ENCODE measurements at regions not wholly inside any gene's neighbourhood (a gene's known extent, or its start where the extent isn't known, plus 50 kb on each side); places are given as distances from the start of the nearest gene placed in this dataset.

GRCh38 chr9:118832371-118832770 is 536.9 kb downstream of the BRINP1 start:
- no peak for TF ChIP-seq CTCF (conservative IDR thresholded peaks at IDR 0.05; ENCODE audit: low read depth in 2 of 2)
- TF ChIP-seq EZH2phosphoT487 (IDR thresholded peaks at IDR 0.05; ENCODE audit: unreplicated experiment), result no peak
- TF ChIP-seq CREB1 (CRISPR knock-in tag; IDR thresholded peaks at IDR 0.05; ENCODE audit: low read depth), result no peak
- no peak for TF ChIP-seq STAT1 (IDR thresholded peaks at IDR 0.05; ENCODE audit: unreplicated experiment)
- no peak for TF ChIP-seq ZNF331 (CRISPR knock-in tag; IDR thresholded peaks at IDR 0.05; ENCODE audit: low read depth)
- TF ChIP-seq EZH2 (IDR thresholded peaks at IDR 0.05; ENCODE audit: low read depth, unreplicated experiment), result no peak
- no peak for TF ChIP-seq POLR2AphosphoS5 (IDR thresholded peaks at IDR 0.05; ENCODE audit: low read depth)
- no peak for TF ChIP-seq REST (IDR thresholded peaks at IDR 0.05; ENCODE audit: unreplicated experiment)
- no peak for TF ChIP-seq ETS1 (IDR thresholded peaks at IDR 0.05)
- TF ChIP-seq JUNB (IDR thresholded peaks at IDR 0.05; ENCODE audit: unreplicated experiment), result no peak
- TF ChIP-seq ZNF114 (CRISPR knock-in tag; IDR thresholded peaks at IDR 0.05), result no peak
- TF ChIP-seq NANOG (IDR thresholded peaks at IDR 0.05; ENCODE audit: borderline replicate concordance), result no peak
- TF ChIP-seq ZNF462 (CRISPR knock-in tag; IDR thresholded peaks at IDR 0.05), result no peak

All from GM23338 (cell line).